Keratinocyte (primary cell): ENCODE measurements at regions not wholly inside any gene's neighbourhood (a gene's known extent, or its start where the extent isn't known, plus 50 kb on each side); places are given as distances from the start of the nearest gene placed in this dataset.
"Not testable (repeated sequence)": the region's sequence is repeated elsewhere in the genome, so short reads cannot be mapped to it uniquely, and the experiment has no call there.

ENCODE experiments used
- CTCF ChIP-seq, 3 experiments: IDR thresholded peaks in 1 of 3; conservative IDR thresholded peaks in 1 of 3; optimal IDR thresholded peaks in 1 of 3; 2 replicates in 2 of 3; 3 replicates in 1 of 3; pipeline versions ENCODE3 to v1.5.1; 2011; ENCODE audit warnings: low read length in 3 of 3, mild to moderate bottlenecking in 3 of 3, moderate library complexity in 2 of 3, control low read depth in 1 of 3, inconsistent platforms in 1 of 3; ENCODE audit not compliant: insufficient read depth in 2 of 3; ENCODE audit errors: extremely low read depth in 1 of 3
- EZH2 ChIP-seq: IDR thresholded peaks from one replicate; pipeline ENCODE4 v1.6.1; 2012; ENCODE audit warnings: inconsistent platforms, mild to moderate bottlenecking, low read length, moderate library complexity

- not testable (repeated sequence) for TF ChIP-seq CTCF (optimal IDR thresholded peaks at IDR 0.05 in 1 of 3, IDR thresholded peaks at IDR 0.05 in 1 of 3, conservative IDR thresholded peaks at IDR 0.05 in 1 of 3; ENCODE audit: extremely low read depth in 1 of 3, insufficient read depth in 2 of 3, low read length in 3 of 3); EZH2
Measured at GRCh38 chr15:85263842-85264440, 116.5 kb upstream of the AKAP13 start.
